B cell (primary cell): ENCODE measurements at regions not wholly inside any gene's neighbourhood (a gene's known extent, or its start where the extent isn't known, plus 50 kb on each side); places are given as distances from the start of the nearest gene placed in this dataset.

Experiments used
- ATAC-seq: fragments of 200-7000 bp; cut with Tn5 transposase; one replicate; pipeline ENCODE4 v1.10.0; 2021; ENCODE audit warnings: low read depth, mild to moderate bottlenecking, moderate number of reproducible peaks, moderate library complexity
- CTCF ChIA-PET: fragments of 350-600 bp; sonication (Branson Sonifier 250); formaldehyde crosslinking; loops from one replicate; lab custom pipeline; 2021; ENCODE audit warnings: antibody characterized with exemption, inconsistent platforms; lab: Charles Lee
- POLR2A ChIA-PET: fragments of 350-600 bp; sonication (Branson Sonifier 250); formaldehyde crosslinking; loops from one replicate; lab custom pipeline; 2021; ENCODE audit warnings: antibody characterized with exemption; lab: Charles Lee
- DNase-seq: peaks from one replicate; pipeline ENCODE4 v3.0.0; 2013
- H2AFZ ChIP-seq: 2 replicates; pipeline ENCODE4 v1.6.1; 2012; ENCODE audit warnings: mild to moderate bottlenecking, low read depth, low read length; ENCODE audit not compliant: insufficient read depth, poor library complexity, severe bottlenecking
- H3K27ac ChIP-seq, 2 donors: 1 replicate in 1 of 2; 2 replicates in 1 of 2; pipeline ENCODE4 v1.5.1; 2012 to 2013; ENCODE audit warnings: low read length in 2 of 2, mild to moderate bottlenecking in 2 of 2, moderate library complexity in 1 of 2
- H3K27me3 ChIP-seq, 4 experiments: fragments of 200-600 bp in 1 of 4; sonication (generic) in 1 of 4; replicated peaks in 1 of 4; 1 replicate in 2 of 4; 2 replicates in 2 of 4; pipeline versions ENCODE4 v1.6.1 to v1.7.0; 2013 to 2016; ENCODE audit warnings: low read length in 3 of 4, mild to moderate bottlenecking in 2 of 4, mixed read lengths in 1 of 4, moderate library complexity in 1 of 4; ENCODE audit not compliant: insufficient read depth in 4 of 4, control insufficient read depth in 3 of 4; ENCODE audit errors: control extremely low read depth in 1 of 4
- H3K36me3 ChIP-seq, 2 experiments: replicated peaks in 1 of 2; 1 replicate in 1 of 2; 2 replicates in 1 of 2; pipeline versions ENCODE4 v1.6.1 to v1.7.1; 2013; ENCODE audit warnings: low read length in 1 of 2; ENCODE audit not compliant: insufficient read depth in 2 of 2, control insufficient read depth in 1 of 2; ENCODE audit errors: control extremely low read depth in 1 of 2, extremely low read depth in 1 of 2
- H3K4me1 ChIP-seq, 2 donors: fragments of 200-600 bp in 1 of 2; sonication (generic) in 1 of 2; 1 replicate in 1 of 2; 2 replicates in 1 of 2; pipeline versions ENCODE4 v1.5.1 to v1.6.1; 2013 to 2017; ENCODE audit warnings: low read length in 2 of 2; ENCODE audit not compliant: control insufficient read depth in 2 of 2, insufficient read depth in 2 of 2
- H3K4me2 ChIP-seq: replicated peaks from 2 replicates; pipeline ENCODE3; 2012; ENCODE audit warnings: mild to moderate bottlenecking, low read depth, low read length; ENCODE audit not compliant: poor library complexity, severe bottlenecking
- H3K4me3 ChIP-seq, 5 experiments: fragments of 200-600 bp in 1 of 5; sonication (generic) in 1 of 5; 1 replicate in 3 of 5; 2 replicates in 2 of 5; pipeline versions ENCODE4 v1.5.1 to v1.7.0; 2011 to 2016; ENCODE audit warnings: low read length in 4 of 5, mild to moderate bottlenecking in 4 of 5, low read depth in 2 of 5, control low read depth in 1 of 5, moderate library complexity in 1 of 5; ENCODE audit not compliant: insufficient read depth in 1 of 5; ENCODE audit errors: control extremely low read depth in 1 of 5, extremely low read depth in 1 of 5
- H3K79me2 ChIP-seq: fragments of 200-600 bp; sonication (generic); one replicate; pipeline ENCODE4 v1.6.0; 2016; ENCODE audit warnings: low read length; ENCODE audit not compliant: control insufficient read depth, insufficient read depth
- H3K9ac ChIP-seq: fragments of 200-600 bp; sonication (generic); 2 replicates; pipeline ENCODE4 v1.6.1; 2017; ENCODE audit warnings: mild to moderate bottlenecking, low read length, moderate library complexity
- H3K9me3 ChIP-seq, 3 donors: one replicate each; pipeline versions ENCODE4 v1.6.1 to v1.7.1; 2013; ENCODE audit warnings: low read length in 2 of 3; ENCODE audit not compliant: control insufficient read depth in 2 of 3, insufficient read depth in 1 of 3; ENCODE audit errors: control extremely low read depth in 1 of 3
- H4K20me1 ChIP-seq: 2 replicates; pipeline ENCODE4 v1.6.0; 2012; ENCODE audit warnings: mild to moderate bottlenecking, low read length; ENCODE audit not compliant: insufficient read depth, control insufficient read depth, poor library complexity, severe bottlenecking
- H3K27ac Mint-ChIP-seq: one replicate; pipeline ENCODE4 v1.8.0; 2021; ENCODE audit warnings: mixed read lengths
- H3K27me3 Mint-ChIP-seq: one replicate; pipeline ENCODE4 v1.8.0; 2021; ENCODE audit warnings: mixed read lengths
- H3K4me1 Mint-ChIP-seq: one replicate; pipeline ENCODE4 v1.8.0; 2021; ENCODE audit warnings: mixed read lengths
- H3K4me3 Mint-ChIP-seq: one replicate; pipeline ENCODE4 v1.8.0; 2021; ENCODE audit warnings: mixed read lengths
- H3K9me3 Mint-ChIP-seq: one replicate; pipeline ENCODE4 v1.8.0; 2022; ENCODE audit warnings: mixed read lengths; ENCODE audit not compliant: insufficient read depth
- EZH2 ChIP-seq: IDR thresholded peaks from 2 replicates; pipeline ENCODE4 v1.6.1; 2012; ENCODE audit warnings: borderline replicate concordance, low read depth, mild to moderate bottlenecking, moderate library complexity, low read length; ENCODE audit not compliant: insufficient read depth, poor library complexity, severe bottlenecking
- WGBS: methylation state at CpG from one replicate; pipeline ENCODE4 v1.1.5; 2013; ENCODE audit warnings: missing lambda C conversion rate; ENCODE audit not compliant: insufficient coverage; 5-methylcytosine and 5-hydroxymethylcytosine counted together
- intact Hi-C: fragments of 100-400 bp; cut with micrococcal nuclease; formaldehyde crosslinking; loops from one replicate; pipeline ENCODE4 v1.10.0; 2022
- TF ChIP-seq, protein P1 (sequence below): fragments of 200-600 bp; IDR thresholded peaks from one replicate; pipeline ENCODE4 v1.8.0; 2022; ENCODE audit warnings: antibody characterized with exemption, mild to moderate bottlenecking

DNA sequence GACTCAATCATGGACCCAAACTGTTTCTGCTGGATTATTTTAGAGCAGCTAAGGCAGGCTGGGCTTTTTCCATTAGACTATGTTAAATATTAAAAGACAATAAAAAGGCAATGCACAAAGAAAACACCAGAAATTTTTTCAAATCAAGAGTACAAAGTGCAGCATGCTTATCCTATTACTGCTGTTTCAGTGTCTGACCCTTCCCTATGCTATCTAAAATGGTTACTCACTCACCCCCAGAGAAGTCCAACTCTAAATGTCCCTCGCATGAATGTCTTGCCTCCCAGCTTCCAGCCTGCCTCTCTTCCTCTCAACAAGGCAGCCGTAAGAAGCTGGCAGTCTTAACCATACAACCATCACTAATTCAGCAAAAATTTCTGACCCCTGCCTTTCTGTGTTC, 108.7 kb upstream of the SYT6 start:
- Mint-ChIP-seq H3K4me3 (no peak overlapping the region), H3K9me3 (no peaks in the 10 kb centered on the region), H3K27me3 (peaks cover 26% of the 10 kb centered on the region), H3K27ac (no peak overlapping the region), H3K4me1 (no peaks in the 10 kb centered on the region)
- Histone ChIP-seq H3K9me3 (peaks cover 0 to 2% (median 0%) of the 10 kb centered on the region in 3 donors), H4K20me1 (no peaks in the 10 kb centered on the region), H3K27ac (no peak overlapping the region), H3K4me1 (no peaks in the 10 kb centered on the region), H3K27me3 (peaks cover 0 to 9% (median 2%) of the 10 kb centered on the region in 4 experiments), H3K4me3 (no peak overlapping the region), H3K79me2 (no peaks in the 10 kb centered on the region), H2AFZ (no peak overlapping the region), H3K4me2 (no peak overlapping the region), H3K9ac (no peak overlapping the region), H3K36me3 (no peaks in the 10 kb centered on the region)
- ChIA-PET POLR2A (no interaction called here), CTCF (no interaction called here)
- intact Hi-C loops = no loop called here
- TF ChIP-seq, protein P1, sequence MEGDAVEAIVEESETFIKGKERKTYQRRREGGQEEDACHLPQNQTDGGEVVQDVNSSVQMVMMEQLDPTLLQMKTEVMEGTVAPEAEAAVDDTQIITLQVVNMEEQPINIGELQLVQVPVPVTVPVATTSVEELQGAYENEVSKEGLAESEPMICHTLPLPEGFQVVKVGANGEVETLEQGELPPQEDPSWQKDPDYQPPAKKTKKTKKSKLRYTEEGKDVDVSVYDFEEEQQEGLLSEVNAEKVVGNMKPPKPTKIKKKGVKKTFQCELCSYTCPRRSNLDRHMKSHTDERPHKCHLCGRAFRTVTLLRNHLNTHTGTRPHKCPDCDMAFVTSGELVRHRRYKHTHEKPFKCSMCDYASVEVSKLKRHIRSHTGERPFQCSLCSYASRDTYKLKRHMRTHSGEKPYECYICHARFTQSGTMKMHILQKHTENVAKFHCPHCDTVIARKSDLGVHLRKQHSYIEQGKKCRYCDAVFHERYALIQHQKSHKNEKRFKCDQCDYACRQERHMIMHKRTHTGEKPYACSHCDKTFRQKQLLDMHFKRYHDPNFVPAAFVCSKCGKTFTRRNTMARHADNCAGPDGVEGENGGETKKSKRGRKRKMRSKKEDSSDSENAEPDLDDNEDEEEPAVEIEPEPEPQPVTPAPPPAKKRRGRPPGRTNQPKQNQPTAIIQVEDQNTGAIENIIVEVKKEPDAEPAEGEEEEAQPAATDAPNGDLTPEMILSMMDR = no peak
- no peak for TF ChIP-seq EZH2
- 100% methylated on average over 1 of the region's 2 CpGs for WGBS
- ATAC-seq (no peak), DNase-seq (no peak)

DNA sequence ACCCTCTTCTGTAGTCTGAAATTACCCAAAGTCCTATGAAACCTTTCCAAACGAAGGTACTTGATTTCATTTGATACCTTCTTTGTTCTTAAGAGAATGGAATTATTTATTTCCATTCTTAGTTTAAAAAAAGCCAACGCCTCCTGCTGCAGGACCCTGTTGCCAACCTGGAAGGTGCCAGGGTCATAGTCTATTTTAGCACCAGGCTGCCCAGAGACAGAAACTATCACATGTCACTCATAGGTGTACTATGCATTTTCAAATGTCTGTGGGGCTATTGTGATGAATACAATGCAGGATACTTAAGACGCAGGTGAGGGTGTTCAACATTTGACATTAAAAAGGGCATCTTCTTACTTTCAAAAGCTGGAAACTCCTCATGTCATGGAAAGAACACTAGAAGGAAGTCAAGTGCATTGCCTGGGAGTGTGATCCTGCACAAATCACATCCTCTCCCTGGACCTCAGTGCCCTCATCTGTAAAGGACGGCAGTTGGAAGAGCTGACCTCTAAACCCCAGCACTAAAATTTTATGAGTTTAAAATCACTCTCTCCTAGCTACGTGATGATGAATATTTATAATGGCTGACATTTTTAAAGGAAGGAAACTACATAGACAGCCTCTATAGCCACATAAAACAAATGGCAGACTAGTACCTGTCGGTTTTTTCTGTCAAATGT, 107.3 kb upstream of the SYT6 start:
- TF ChIP-seq, protein P1 = no peak
- TF ChIP-seq EZH2 = no peak

More for the DNA sequence above, 107.3 kb upstream of the SYT6 start:
- Histone ChIP-seq H3K4me2 (no peak overlapping the region), H3K79me2 (no peaks in the 10 kb centered on the region), H2AFZ (no peak overlapping the region), H3K9ac (no peak overlapping the region), H3K9me3 (peaks cover 0 to 2% (median 0%) of the 10 kb centered on the region in 3 donors), H3K36me3 (no peaks in the 10 kb centered on the region), H3K27me3 (peaks cover 0 to 9% (median 2%) of the 10 kb centered on the region in 4 experiments), H3K27ac (no peak overlapping the region), H3K4me1 (no peaks in the 10 kb centered on the region), H4K20me1 (no peaks in the 10 kb centered on the region), H3K4me3 (no peak overlapping the region)
- no peak for DNase-seq
- intact Hi-C loops = no loop called here
- H3K4me1 Mint-ChIP-seq = no peaks in the 10 kb centered on the region
- ChIA-PET CTCF (interaction anchor here (1.3 kb wide), 1 partner anchor 22 kb away, joined by 3 read pairs; no protein-coding TSS in a partner anchor), POLR2A (no interaction called here)
- no peak overlapping the region for H3K4me3 Mint-ChIP-seq
- no peaks in the 10 kb centered on the region for H3K9me3 Mint-ChIP-seq
- 100% methylated on average over 1 of the region's 6 CpGs for WGBS
- no peak overlapping the region for H3K27ac Mint-ChIP-seq
- H3K27me3 Mint-ChIP-seq = peaks cover 24% of the 10 kb centered on the region
- ATAC-seq = no peak
